Fibroblast of mammary gland (primary cell): ENCODE measurements at regions not wholly inside any gene's neighbourhood (a gene's known extent, or its start where the extent isn't known, plus 50 kb on each side); places are given as distances from the start of the nearest gene placed in this dataset.

Experiments
- DNase-seq: peaks from one replicate; pipeline ENCODE4 v3.0.0-alpha.2; 2010; ENCODE audit warnings: low read depth
- H3K4me3 ChIP-seq: 2 replicates; pipeline ENCODE4 v1.5.1; 2011; ENCODE audit warnings: low read depth, mild to moderate bottlenecking, low read length, moderate library complexity; ENCODE audit not compliant: control insufficient read depth
- CTCF ChIP-seq: conservative IDR thresholded peaks from 2 replicates; pipeline ENCODE4 v1.5.1; 2011; ENCODE audit warnings: low read depth, low read length, inconsistent platforms; ENCODE audit not compliant: control insufficient read depth, insufficient read depth

GRCh38 chr21:29235714-29236197 lies 63.0 kb upstream of the BACH1 start:
- no peak overlapping the region for H3K4me3 ChIP-seq
- no peak for DNase-seq
- no peak for TF ChIP-seq CTCF

GRCh38 chr21:29236201-29236600 lies 62.5 kb upstream of the BACH1 start:
- no peak overlapping the region for H3K4me3 ChIP-seq
- no peak for DNase-seq

GRCh38 chr21:29237110-29238052 lies 61.3 kb upstream of the BACH1 start:
- DNase-seq = peak; percentile 67
- TF ChIP-seq CTCF = no peak
- no peak overlapping the region for H3K4me3 ChIP-seq

More at GRCh38 chr21:29236201-29236600, 62.5 kb upstream of the BACH1 start:
- TF ChIP-seq CTCF = no peak

- no peak for TF ChIP-seq CTCF
- peak; percentile 68 for DNase-seq
- no peak overlapping the region for H3K4me3 ChIP-seq
These were observed 60.4 kb upstream of the BACH1 start for GRCh38 chr21:29238053-29238966.

- TF ChIP-seq CTCF = no peak
- H3K4me3 ChIP-seq = no peak overlapping the region
- peak; percentile 75 for DNase-seq
These were observed 59.8 kb upstream of the BACH1 start for GRCh38 chr21:29238967-29239290.

DNA sequence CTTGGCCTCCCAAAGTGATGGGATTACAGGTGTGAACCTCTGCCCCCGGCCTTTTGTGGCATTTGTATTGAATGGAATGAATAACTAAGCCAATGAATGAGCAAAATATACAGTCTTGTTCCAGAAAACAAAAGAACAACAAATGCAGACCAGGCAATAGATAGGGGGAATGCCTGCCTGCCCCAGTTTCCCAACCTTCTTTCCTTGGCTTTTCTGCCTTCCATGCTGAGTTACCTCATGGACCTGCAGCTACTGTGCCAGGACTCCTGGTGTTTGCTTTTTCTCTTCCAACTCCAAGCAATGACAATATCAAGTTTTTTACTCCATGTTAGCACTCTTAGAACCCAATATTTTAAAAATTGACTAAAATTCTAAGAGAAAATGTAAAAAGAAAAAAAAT lies 58.6 kb upstream of the BACH1 start:
- H3K4me3 ChIP-seq = no peak overlapping the region
- no peak for TF ChIP-seq CTCF
- no peak for DNase-seq
